B cell (primary cell): ENCODE measurements at regions not wholly inside any gene's neighbourhood (a gene's known extent, or its start where the extent isn't known, plus 50 kb on each side); places are given as distances from the start of the nearest gene placed in this dataset.

Experiments
- CTCF ChIP-seq: fragments of 200-600 bp; IDR thresholded peaks from one replicate; pipeline ENCODE4 v1.8.0; 2022; ENCODE audit warnings: antibody characterized with exemption, mild to moderate bottlenecking
- EZH2 ChIP-seq: IDR thresholded peaks from 2 replicates; pipeline ENCODE4 v1.6.1; 2012; ENCODE audit warnings: borderline replicate concordance, low read depth, mild to moderate bottlenecking, moderate library complexity, low read length; ENCODE audit not compliant: insufficient read depth, poor library complexity, severe bottlenecking

- TF ChIP-seq CTCF = no peak
- TF ChIP-seq EZH2 = no peak
Observed at GRCh38 chr4:14092741-14093140, 465.2 kb upstream of the BOD1L1 start.
